Stomach (tissue), 4 donors: ENCODE measurements at regions not wholly inside any gene's neighbourhood (a gene's known extent, or its start where the extent isn't known, plus 50 kb on each side); places are given as distances from the start of the nearest gene placed in this dataset.

Experiments
- CTCF ChIP-seq, 7 experiments: fragments of 450-650 bp in 4 of 7; fragments of 200-600 bp in 3 of 7; sonication (generic) in 3 of 7; IDR thresholded peaks; one replicate each; pipeline ENCODE4 v1.5.1; 2016 to 2019; ENCODE audit warnings: antibody characterized with exemption in 7 of 7, control low read depth in 2 of 7, mild to moderate bottlenecking in 1 of 7
- POLR2A ChIP-seq, 4 donors: fragments of 450-650 bp; IDR thresholded peaks; one replicate each; pipeline ENCODE4 v1.6.1; 2016; ENCODE audit warnings: antibody characterized with exemption in 4 of 4, control low read depth in 2 of 4, mild to moderate bottlenecking in 1 of 4, moderate library complexity in 1 of 4
- POLR2AphosphoS5 ChIP-seq, 3 donors: sonication (generic); formaldehyde crosslinking; IDR thresholded peaks; one replicate each; pipeline ENCODE4 v1.6.1; 2016; ENCODE audit warnings: antibody characterized with exemption in 3 of 3

GRCh38 chr20:43384101-43384940 is 73.4 kb upstream of the SRSF6 start:
- no peak for TF ChIP-seq CTCF (IDR thresholded peaks at IDR 0.05)
- no peak for TF ChIP-seq POLR2A (IDR thresholded peaks at IDR 0.05)
- TF ChIP-seq POLR2AphosphoS5 (IDR thresholded peaks at IDR 0.05): no peak
